LNCAP (cell line): ENCODE measurements at regions not wholly inside any gene's neighbourhood (a gene's known extent, or its start where the extent isn't known, plus 50 kb on each side); places are given as distances from the start of the nearest gene placed in this dataset.

ENCODE experiments used
- TF ChIP-seq, protein P1 (sequence below): fragments of 450-650 bp; IDR thresholded peaks from 2 replicates; pipeline ENCODE4 v1.5.1; 2017; ENCODE audit warnings: mild to moderate bottlenecking

DNA sequence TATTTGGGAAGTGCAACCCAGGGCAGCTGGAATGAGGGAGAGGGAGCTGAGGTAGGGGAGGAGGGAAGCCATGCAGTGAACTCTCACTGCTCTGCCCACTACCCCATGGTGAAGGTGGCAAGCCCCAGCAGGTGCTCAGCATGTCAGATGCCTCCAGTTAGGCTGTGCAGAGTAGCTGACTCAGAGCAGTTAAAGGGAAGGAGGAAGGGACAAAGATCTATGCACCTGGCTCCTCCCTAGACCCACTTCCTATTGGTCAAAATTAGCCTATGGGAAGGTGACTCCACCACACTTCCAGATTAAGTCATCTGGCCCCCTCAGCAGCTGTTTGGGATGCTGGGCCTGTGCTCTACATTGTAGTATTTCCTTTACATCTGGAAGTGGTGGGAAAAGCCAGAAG, 125.7 kb upstream of the MTPN start:
- TF ChIP-seq, protein P1, sequence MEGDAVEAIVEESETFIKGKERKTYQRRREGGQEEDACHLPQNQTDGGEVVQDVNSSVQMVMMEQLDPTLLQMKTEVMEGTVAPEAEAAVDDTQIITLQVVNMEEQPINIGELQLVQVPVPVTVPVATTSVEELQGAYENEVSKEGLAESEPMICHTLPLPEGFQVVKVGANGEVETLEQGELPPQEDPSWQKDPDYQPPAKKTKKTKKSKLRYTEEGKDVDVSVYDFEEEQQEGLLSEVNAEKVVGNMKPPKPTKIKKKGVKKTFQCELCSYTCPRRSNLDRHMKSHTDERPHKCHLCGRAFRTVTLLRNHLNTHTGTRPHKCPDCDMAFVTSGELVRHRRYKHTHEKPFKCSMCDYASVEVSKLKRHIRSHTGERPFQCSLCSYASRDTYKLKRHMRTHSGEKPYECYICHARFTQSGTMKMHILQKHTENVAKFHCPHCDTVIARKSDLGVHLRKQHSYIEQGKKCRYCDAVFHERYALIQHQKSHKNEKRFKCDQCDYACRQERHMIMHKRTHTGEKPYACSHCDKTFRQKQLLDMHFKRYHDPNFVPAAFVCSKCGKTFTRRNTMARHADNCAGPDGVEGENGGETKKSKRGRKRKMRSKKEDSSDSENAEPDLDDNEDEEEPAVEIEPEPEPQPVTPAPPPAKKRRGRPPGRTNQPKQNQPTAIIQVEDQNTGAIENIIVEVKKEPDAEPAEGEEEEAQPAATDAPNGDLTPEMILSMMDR = no peak

DNA sequence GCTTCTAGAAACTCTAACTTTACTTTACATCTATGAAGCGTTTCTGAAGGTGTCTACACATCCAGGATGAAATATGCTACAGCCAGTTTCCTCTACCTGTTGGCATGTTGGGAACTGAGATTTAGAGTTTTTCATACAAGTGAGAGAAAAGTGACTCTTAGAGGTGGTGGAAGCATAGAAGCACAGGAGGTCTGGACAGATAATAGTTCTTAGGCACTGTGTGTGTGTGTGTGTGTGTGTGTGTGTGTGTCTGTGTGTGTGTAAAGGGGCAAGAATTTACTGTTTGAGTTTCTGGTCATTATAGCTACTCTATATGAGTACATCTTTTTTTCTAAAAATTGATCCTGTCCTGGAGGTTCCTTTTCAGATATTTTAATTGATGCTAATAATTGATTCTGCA, 110.7 kb upstream of the MTPN start:
- TF ChIP-seq, protein P1 = no peak

DNA sequence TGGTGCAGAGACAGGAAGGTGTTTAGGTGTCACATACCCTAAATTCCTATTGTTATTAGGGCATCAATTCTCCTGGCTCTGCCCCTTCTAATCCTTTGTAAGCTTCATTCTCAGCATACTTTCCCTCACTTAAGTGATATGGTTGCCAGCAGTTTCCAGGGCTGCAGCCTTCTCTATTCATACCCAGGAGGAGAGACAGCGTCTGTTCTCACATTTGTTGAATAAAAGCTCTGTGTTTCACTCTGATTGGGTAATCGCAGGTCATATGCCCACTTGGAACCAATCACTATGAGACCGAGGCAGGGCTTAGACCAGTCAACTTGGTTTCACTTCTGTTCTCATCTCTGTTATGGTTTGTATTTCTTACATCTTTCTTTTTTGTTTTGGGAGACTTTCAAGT, 109.6 kb upstream of the MTPN start:
- TF ChIP-seq, protein P1 = no peak

DNA sequence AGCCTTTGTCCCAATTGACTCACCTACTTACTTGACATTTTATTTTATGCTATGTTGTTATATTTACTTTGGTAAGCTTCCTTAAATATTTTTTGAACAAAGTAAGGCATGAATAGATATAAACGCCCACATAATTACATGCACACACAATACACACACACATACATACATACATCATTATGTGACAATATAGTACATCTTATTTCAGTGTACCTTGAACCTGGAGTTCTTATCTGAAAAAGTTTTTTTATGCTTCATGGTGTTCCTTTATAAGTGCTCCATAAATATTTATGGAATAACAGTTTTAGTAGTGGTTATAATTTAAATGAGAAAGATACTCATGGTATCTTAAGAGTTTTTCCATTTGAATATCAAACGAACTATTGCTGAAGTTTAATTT, 102.8 kb upstream of the MTPN start:
- TF ChIP-seq, protein P1 = no peak

DNA sequence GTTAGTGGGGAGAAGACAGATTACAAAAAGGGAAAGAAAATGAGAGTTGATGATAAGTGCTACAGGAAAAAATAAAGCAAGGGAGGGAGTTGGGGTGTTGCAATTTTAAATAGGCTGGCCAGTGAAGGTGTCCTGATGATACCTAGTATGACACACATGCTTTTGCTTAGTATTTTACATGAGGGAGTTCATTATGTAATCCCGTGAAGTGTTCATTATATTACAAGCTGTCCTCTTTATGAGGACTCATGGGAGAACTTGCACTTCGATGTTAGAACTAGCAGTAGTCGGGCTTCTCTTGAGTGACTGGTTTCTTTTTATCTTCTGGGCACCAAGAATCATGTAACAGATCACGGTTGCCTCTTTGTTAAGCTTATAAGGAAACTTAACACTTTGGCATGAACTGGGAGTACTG, 102.3 kb upstream of the MTPN start:
- TF ChIP-seq, protein P1 = no peak

DNA sequence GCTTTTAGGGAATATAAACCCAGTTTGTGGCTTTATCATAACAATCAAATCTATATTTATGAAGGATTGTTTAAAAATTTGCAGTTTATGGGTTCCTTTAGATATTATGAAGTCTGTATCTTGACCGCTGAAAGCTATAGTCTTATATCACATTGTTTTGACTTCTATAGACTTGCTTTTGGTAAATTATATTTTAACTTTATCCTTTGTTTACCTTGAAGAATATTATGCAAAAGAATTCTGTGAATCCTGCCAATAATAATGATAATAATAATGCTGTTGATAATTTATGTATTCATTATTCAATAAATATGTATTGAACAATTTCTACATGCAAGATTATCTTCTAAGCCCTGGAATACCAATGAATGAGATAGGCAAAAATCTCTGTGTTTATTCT, 101.9 kb upstream of the MTPN start:
- TF ChIP-seq, protein P1 = no peak

DNA sequence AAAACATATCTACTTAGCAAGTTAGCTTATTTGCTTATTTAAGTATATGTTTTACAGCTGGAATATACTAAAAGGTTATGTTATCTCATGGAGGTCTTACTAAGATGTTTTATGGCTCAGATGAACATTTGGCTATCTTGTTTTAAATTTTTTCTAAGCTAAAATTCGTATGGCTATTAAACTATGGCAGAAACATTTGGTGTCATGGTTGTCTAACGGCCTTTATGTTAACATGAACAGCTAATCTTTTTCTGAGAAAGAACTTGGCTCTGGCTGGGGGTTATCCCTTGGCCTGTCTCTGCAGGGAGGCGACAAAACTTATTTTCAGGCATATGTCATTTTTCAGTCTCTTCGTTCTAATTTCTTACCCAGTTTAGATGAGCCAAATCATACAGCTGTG, 101.5 kb upstream of the MTPN start:
- TF ChIP-seq, protein P1 = no peak

DNA sequence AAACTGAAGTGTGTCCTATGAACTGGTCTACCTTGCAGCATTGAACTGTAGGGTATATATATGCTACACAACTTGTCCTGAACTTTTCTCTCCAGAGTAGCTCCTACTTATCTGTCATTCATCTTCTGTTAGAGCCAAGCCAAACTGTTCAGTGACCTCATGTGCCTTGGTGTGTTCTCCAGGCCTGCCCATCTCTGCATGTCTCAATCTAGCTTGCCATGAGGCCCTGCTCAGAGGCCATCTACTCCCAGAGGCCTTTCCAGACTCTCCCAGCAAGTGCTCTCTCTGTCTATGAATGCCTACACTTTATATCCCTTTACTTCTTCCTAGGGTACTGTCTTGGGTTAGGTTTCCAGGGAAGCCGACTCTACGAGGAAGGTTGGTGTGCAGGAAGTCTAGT, 99.8 kb upstream of the MTPN start:
- TF ChIP-seq, protein P1 = no peak
